Lower leg skin (tissue), 3 donors: ENCODE measurements at regions not wholly inside any gene's neighbourhood (a gene's known extent, or its start where the extent isn't known, plus 50 kb on each side); places are given as distances from the start of the nearest gene placed in this dataset.

Experiments used
- CTCF ChIP-seq, 3 donors: fragments of 450-650 bp; IDR thresholded peaks; one replicate each; pipeline ENCODE4 v1.5.1; 2016; ENCODE audit warnings: antibody characterized with exemption in 3 of 3, mild to moderate bottlenecking in 3 of 3, moderate library complexity in 2 of 3
- POLR2A ChIP-seq, 2 donors: fragments of 450-650 bp; IDR thresholded peaks; one replicate each; pipeline ENCODE4 v1.6.1; 2016 to 2017; ENCODE audit warnings: antibody characterized with exemption in 2 of 2, mild to moderate bottlenecking in 1 of 2, moderate library complexity in 1 of 2

GRCh38 chr12:91836696-91837095, 308.9 kb downstream of the BTG1 start:
- no peak for TF ChIP-seq CTCF (IDR thresholded peaks at IDR 0.05)
- no peak for TF ChIP-seq POLR2A (IDR thresholded peaks at IDR 0.05)
